ENCODE measurements at regions not wholly inside any gene's neighbourhood (a gene's known extent, or its start where the extent isn't known, plus 50 kb on each side); places are given as distances from the start of the nearest gene placed in this dataset.

DNA sequence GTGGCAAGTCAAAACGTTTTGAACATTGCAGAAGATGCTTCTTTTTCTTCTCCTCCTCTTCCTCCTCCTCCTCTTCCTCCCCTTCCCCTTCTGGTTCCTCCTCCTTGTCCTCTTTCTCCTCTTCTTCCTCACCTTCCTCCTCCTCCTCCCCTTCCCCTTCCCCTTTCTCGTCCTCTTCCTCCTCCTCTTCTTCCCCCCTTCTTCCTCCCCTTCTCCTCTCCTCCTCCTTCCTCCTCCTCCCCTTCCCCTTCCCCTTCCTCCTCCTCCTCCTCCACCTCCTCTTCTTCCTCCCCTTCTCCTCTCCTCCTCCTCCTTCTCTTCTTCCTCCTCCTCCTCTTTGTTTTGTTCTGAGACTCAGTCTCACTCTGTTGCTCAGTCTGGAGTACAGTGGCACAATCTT, 167.0 kb upstream of the SV2C start:
- TF ChIP-seq, protein P1, sequence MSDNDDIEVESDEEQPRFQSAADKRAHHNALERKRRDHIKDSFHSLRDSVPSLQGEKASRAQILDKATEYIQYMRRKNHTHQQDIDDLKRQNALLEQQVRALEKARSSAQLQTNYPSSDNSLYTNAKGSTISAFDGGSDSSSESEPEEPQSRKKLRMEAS (IDR thresholded peaks at IDR 0.05) = no peak
- TF ChIP-seq POU5F1 (IDR thresholded peaks at IDR 0.05; ENCODE audit: low read depth, low read length) = no peak
- ChIA-PET POLR2A (ENCODE audit: partially characterized antibody) (no interaction called here), CTCF (ENCODE audit: partially characterized antibody) (interaction anchor here (1.6 kb wide), 1 partner anchor 230 kb away, joined by 4 read pairs; no protein-coding TSS in a partner anchor)
- H3K56ac ChIP-seq (replicated peaks; ENCODE audit: insufficient read length, low read depth, low read length) = no peak overlapping the region
- no peak overlapping the region for H2BK20ac ChIP-seq (ENCODE audit: low read length)
- H2BK5ac ChIP-seq (ENCODE audit: low read depth, low read length) = no peak overlapping the region
- DNase-seq (ENCODE audit: low read depth in 1 of 2, low spot score in 2 of 2) (no peak), FAIRE-seq (no peak)
- no peak overlapping the region for H3K18ac ChIP-seq (ENCODE audit: extremely low read depth, low read length)
- H3K9me3 ChIP-seq (ENCODE audit: insufficient read depth in 2 of 2, low read depth in 1 of 2, low read length in 1 of 2) = peaks cover 0 to 17% of the 10 kb centered on the region in 2 experiments; a peak in 2 of 4 replicates
- H3K9ac ChIP-seq (replicated peaks in 1 of 4; ENCODE audit: extremely low read depth in 1 of 4, low read depth in 3 of 4, low read length in 3 of 4) = no peak overlapping the region
- no peak overlapping the region for H4K5ac ChIP-seq (ENCODE audit: insufficient read length, low read depth, low read length)
- H2BK15ac ChIP-seq (ENCODE audit: low read length) = no peak overlapping the region
- no peaks in the 10 kb centered on the region for H3K79me1 ChIP-seq (ENCODE audit: low read depth, low read length)
- H3K14ac ChIP-seq (ENCODE audit: insufficient read length) = no peak overlapping the region
- no peak overlapping the region for H3K27ac ChIP-seq (ENCODE audit: low read depth, low read length)
- no peak overlapping the region for H2BK12ac ChIP-seq (ENCODE audit: low read depth, low read length)
- no peak overlapping the region for H3K23ac ChIP-seq (ENCODE audit: insufficient read length)
- H3K36me3 ChIP-seq (ENCODE audit: control insufficient read depth in 2 of 4, insufficient read depth in 4 of 4, low read length in 3 of 4) = no peaks in the 10 kb centered on the region; a peak in 1 of 8 replicates
- H3K79me2 ChIP-seq (ENCODE audit: control insufficient read depth in 1 of 2, insufficient read depth in 2 of 2, low read length in 2 of 2) = no peaks in the 10 kb centered on the region
- H2BK120ac ChIP-seq (replicated peaks; ENCODE audit: low read depth, low read length) = no peak overlapping the region
- 11% methylated on average over 2 of the region's 2 CpGs; no CpG with 5 or more reads in 1 of the 2 experiments for WGBS, 2 experiments (ENCODE audit: extremely low coverage in 1 of 2, insufficient coverage in 1 of 2, insufficient read length in 1 of 2, insufficient replicate concordance in 2 of 2, low coverage in 1 of 2, low lambda C conversion rate in 2 of 2, missing lambda C conversion rate in 1 of 2)
- H3K4ac ChIP-seq (replicated peaks; ENCODE audit: insufficient read length, low read depth, low read length) = no peak overlapping the region
- H3K27me3 ChIP-seq (replicated peaks in 1 of 4; ENCODE audit: control insufficient read depth in 3 of 4, extremely low read depth in 1 of 4, insufficient read depth in 3 of 4, low read length in 3 of 4) = peaks cover 0 to 1% (median 0%) of the 10 kb centered on the region in 4 experiments; a peak in 1 of 7 replicates
- no peaks in the 10 kb centered on the region for H4K20me1 ChIP-seq (replicated peaks in 1 of 2; ENCODE audit: control insufficient read depth in 1 of 2, insufficient read depth in 2 of 2, low read length in 2 of 2)
- H3K4me1 ChIP-seq (replicated peaks in 1 of 4; ENCODE audit: control insufficient read depth in 3 of 4, insufficient read depth in 4 of 4, low read length in 3 of 4) = no peaks in the 10 kb centered on the region
- no peak overlapping the region for H3K4me3 ChIP-seq (ENCODE audit: extremely low read depth in 1 of 4, insufficient read depth in 2 of 4, low read depth in 3 of 4, low read length in 4 of 4)
- no peak overlapping the region for H3K4me2 ChIP-seq (ENCODE audit: insufficient read depth in 1 of 2, low read depth in 2 of 2, low read length in 2 of 2)
- H4K91ac ChIP-seq (replicated peaks; ENCODE audit: insufficient read length, low read length) = no peak overlapping the region
- no peak overlapping the region for H2AFZ ChIP-seq (ENCODE audit: low read length)
- no peak overlapping the region for H4K8ac ChIP-seq (ENCODE audit: extremely low read depth, insufficient read depth, low read length)
- no peaks in the 10 kb centered on the region; the same call in 1 of the 2 replicates for H3K23me2 ChIP-seq (ENCODE audit: low read depth, low read length)
- H2AK5ac ChIP-seq (ENCODE audit: low read depth, low read length) = no peak overlapping the region

Measured in H1 (cell line).